ENCODE measurements at regions not wholly inside any gene's neighbourhood (a gene's known extent, or its start where the extent isn't known, plus 50 kb on each side); places are given as distances from the start of the nearest gene placed in this dataset.
"Not testable (repeated sequence)": the region's sequence is repeated elsewhere in the genome, so short reads cannot be mapped to it uniquely, and the experiment has no call there.

- intact Hi-C loops (cut with micrococcal nuclease): no loop called here
Observed at GRCh38 chr3:157858821-157859220, 247.4 kb downstream of the SHOX2 start.

- intact Hi-C loops (cut with micrococcal nuclease): no loop called here
Observed at GRCh38 chr3:157857440-157857839, 248.8 kb downstream of the SHOX2 start.

DNA sequence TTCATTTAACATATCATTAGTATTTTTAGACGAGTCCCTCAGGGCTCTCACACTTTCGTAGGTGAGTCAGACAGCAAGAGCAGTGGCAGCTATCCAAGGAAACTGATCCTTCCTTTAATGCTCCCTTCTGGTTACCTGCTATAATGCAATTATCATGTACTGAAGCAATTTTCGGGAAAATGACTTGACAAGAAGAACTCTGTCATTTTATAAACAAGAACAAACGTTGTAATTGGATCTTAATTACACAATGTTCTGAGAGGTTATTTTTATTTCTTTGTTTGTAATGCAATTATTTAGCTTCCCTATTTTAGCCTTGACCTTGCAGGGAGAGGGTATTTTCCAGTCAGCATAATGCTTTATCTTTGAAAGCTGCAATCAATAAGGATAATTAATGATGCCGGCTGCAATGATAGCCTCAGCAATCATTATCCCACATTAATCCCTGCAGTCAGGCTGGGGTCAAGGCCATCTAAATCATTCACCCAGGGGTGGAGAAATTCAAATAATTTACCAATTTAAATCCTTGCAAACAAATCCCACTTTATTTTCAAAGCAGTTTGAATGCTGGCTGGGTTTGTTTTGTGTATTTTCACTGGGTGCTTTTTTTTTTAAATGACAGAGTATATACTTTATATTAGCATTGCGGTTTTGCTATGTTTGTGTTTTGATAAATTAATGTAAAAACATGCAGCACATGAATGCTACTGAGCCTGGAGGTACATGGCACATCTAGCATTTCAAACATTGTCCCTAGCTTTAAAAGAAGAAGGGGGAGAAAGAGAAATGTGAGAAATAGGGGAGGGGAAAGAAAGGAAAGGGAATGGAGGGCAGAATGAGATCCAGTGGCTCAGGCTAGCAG lies 249.9 kb downstream of the SHOX2 start:
- intact Hi-C loops (cut with micrococcal nuclease): no loop called here

DNA sequence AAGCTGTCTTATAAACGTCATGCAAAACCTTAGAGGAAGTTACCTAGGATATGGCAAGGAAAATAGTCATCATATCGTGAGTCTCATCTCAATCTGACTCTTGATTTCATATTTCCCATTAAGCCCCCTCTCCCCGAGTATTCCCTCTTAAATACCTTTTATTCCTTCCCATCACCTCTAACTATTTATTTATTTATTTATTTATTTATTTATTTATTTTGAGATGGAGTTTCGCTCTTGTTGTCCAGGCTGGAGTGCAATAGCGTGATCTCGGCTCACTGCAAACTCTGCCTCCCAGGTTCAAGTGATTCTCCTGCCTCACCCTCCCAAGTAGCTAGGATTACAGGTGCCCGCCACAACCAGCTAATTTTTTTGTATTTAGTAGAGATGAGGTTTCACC lies 260.4 kb downstream of the SHOX2 start:
- intact Hi-C loops (cut with micrococcal nuclease): not testable (repeated sequence)

DNA sequence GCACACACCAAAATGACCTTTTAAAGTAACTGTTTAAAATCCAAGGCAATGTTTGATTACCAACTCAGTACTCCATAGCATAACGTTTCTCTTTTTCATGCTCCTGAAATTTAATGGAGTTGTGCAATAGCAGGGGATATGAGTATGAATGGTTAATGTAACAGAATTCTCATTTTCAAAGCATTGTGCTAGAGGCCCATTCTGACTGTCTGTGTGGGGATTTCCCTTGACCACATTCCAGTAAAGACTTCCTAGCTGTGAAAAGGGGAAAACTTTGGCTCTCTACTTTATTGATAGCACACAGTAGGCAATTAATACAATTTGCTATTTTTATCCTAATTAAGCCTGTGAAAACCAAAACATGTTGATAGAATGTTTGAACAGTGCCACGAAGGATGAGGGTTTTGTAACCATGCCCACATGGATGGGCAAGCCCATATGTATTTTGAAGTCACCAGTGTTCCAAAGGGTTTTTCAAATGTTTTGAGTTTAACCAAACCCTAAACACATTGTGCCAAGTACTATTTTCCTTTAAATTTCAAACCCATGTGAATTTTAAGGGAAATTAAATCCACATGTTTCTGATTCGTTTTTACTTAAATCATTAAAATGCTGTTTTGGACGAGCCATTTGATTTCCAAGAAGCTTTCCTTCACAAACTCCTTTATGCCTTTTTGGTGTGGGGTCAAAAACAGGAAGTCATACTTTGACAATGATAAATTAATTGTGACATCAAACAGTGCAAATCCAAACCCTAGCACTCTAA lies 261.2 kb downstream of the SHOX2 start:
- intact Hi-C loops (cut with micrococcal nuclease): no loop called here

GRCh38 chr3:157844216-157844615 lies 262.0 kb downstream of the SHOX2 start:
- intact Hi-C loops (cut with micrococcal nuclease): no loop called here

DNA sequence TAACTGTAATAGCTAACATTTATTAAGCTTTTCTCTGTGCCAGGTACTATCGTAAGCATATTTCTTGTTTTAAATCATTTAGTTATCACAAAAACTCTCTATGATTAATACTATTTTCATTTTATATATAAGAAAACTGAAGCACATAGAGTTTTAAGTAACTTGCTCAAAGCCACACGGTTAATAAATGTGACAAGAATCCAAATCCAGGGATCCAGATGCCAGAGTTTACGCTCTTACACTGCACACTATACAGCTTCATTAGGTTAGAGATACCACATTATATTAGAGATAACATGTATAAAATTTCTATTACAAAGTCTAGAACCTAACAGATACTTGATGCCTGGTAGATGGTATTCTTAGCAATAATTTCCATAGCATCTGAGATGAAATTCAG lies 265.2 kb downstream of the SHOX2 start:
- intact Hi-C loops (cut with micrococcal nuclease): no loop called here

DNA sequence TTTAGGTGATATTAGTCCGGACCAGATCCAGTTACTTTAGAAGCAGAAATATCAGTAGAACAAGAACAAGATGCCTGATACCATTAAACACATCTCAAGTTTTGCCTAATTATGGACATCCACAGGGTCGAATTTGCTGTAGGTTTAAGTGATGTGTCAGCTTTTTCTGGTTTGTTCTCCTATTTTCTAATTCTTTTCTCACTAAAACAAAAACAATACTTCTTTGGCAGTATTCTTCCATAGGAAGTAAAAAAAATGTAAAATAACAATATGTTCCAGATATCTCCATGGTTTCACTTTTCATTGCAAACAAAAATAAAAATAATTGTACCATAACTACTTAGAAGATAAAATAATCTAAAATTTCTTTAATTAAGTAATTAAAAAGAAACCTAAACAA lies 265.7 kb downstream of the SHOX2 start:
- intact Hi-C loops (cut with micrococcal nuclease): no loop called here

DNA sequence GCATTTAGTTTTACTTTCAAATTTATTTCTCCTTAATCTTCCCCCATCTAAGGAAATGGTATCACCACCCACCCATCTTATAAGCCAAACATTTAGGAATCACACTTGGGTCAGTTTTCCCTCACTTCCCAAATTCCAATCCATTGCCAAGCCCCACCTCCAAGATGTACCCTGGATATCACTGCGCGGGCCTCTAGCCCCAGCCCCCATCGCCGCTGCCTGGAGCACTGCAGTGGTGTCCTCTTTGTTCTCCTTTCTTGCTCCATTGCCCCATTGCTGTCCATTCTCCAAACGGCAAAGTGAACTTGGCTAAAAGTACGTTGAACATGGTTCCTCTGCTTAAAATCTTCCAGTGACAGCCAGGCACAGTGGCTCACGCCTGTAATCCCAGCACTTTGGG lies 267.8 kb downstream of the SHOX2 start:
- intact Hi-C loops (cut with micrococcal nuclease): no loop called here

DNA sequence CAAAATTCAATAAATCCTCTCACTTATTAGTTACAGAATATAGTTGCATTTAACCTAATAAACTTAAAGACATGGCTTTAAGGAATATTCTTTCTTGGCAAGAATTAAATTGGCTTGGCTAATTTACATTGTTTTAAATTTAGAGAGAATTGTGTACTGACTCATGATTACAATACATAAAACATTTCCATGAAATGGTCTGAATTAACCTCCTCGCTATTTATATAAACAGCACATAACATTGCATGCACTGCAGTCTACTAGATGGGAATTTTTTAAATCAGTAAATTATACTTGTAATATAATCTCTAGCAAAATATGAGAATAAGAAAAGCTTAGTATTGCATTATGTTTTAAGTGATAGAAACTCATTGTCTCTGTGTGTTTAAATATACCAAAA lies 268.9 kb downstream of the SHOX2 start:
- intact Hi-C loops (cut with micrococcal nuclease): no loop called here

DNA sequence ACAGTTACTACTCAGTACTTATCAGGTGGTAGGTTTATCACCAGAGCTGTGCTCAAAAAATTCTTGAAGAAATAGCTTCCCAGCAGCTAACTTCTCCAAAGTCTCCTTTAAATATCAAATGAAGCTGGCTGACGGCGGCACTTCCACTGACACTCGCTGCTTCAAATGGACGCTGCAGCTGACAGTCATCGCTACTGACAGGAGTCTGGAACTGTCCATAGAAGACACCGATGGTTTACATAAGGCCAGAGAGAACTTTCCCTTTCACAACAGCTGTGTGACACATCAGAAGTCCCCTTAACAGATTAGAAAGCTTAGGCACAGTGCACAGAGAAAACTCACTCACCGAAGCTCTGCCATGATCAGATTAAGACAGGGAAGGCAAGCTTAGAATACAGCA lies 270.2 kb downstream of the SHOX2 start:
- intact Hi-C loops (cut with micrococcal nuclease): no loop called here

DNA sequence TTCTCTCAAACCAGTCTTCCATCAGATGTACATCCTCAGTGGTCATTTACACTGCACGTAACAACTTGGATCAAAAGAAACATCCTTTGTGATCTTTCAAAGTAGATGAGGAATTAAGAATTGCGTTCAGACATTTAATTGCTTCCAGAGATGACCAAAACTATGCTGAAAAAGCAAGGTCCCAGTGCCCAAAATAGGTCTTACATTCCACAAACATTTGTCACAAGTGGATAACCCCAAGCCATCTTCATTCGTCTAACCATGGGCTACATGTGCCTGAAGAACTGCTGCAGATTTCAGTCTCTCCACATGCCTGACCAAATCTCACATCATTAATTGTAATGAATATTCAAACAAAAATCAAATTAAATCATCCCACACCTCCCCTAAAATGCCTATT lies 273.6 kb downstream of the SHOX2 start:
- intact Hi-C loops (cut with micrococcal nuclease): no loop called here

- intact Hi-C loops (cut with micrococcal nuclease): no loop called here
Observed at GRCh38 chr3:157830556-157831236, 275.5 kb downstream of the SHOX2 start.

GRCh38 chr3:157829786-157830185 lies 276.4 kb downstream of the SHOX2 start:
- intact Hi-C loops (cut with micrococcal nuclease): no loop called here

- intact Hi-C loops (cut with micrococcal nuclease): no loop called here
Observed at GRCh38 chr3:157824281-157824680, 281.9 kb downstream of the SHOX2 start.

GRCh38 chr3:157823050-157823449 lies 283.2 kb downstream of the SHOX2 start:
- intact Hi-C loops (cut with micrococcal nuclease): no loop called here

- intact Hi-C loops (cut with micrococcal nuclease): no loop called here
Observed at GRCh38 chr3:157820157-157820517, 286.1 kb downstream of the SHOX2 start.

DNA sequence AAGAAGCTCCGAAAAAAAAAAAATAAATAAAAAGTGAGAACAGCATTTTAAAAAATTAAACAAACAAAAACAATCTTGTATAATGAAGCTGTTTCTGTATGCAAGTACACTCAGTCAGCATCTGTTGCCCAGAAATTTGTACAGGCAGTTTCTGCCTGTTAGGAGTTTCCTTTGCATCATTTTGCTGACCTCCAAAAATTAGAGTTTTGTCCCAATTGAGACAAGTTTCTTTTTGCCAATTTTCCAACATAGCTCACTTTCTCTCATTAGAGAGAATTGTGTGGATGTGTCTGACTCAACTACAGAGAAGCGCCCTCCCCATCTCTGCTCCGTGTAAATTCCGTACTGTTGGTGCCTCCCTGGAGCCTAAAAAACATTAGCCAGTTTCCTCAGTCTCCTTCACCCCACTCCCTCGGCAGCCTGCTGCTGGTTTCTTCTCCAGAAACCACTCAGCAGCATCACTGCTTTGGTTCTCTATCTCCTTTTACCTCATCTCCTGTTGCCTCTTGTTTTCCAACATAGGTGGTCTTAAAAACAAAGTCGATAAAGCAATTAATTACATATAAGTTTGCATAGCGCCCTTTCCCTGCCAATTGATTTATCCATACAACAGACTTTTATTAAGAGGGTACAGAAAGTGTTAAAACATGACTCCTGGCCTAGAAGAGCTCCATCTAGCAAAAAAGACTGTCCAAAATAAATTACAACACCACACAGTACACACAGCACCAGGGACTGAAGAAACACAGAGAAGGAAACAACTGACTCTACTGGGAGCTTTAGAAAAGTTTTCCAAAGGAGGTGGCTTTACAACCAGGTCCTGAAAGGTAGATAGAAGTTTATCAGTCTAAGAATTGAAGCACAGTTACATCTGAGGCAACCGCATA lies 286.7 kb downstream of the SHOX2 start:
- intact Hi-C loops (cut with micrococcal nuclease): no loop called here

DNA sequence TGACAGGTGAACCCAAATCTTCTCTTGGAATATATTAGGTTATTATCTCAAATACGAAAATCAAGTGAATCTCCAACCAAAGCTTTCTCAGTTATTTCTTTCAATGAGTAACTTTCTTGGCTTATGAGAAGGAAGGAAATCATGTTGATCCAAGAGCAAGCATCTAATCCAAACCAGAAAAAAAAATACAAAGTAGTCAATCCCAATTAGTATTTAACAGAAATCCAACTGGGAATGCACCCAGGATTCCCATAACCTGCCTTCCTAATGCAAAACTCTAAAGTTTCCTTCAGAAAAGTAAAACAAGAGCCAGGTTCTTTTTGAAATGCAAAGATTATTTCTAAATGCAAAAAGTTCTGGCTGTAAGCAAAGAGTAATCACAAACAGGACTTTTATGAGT lies 289.3 kb downstream of the SHOX2 start:
- intact Hi-C loops (cut with micrococcal nuclease): no loop called here

- intact Hi-C loops (cut with micrococcal nuclease): no loop called here
Observed at GRCh38 chr3:157816296-157816695, 289.9 kb downstream of the SHOX2 start.

- intact Hi-C loops (cut with micrococcal nuclease): no loop called here
Observed at GRCh38 chr3:157815739-157816138, 290.5 kb downstream of the SHOX2 start.
